GM10248 (cell line): ENCODE measurements at regions not wholly inside any gene's neighbourhood (a gene's known extent, or its start where the extent isn't known, plus 50 kb on each side); places are given as distances from the start of the nearest gene placed in this dataset.

Source experiments
- CTCF ChIA-PET: fragments of 300-600 bp; sonication (Branson Sonifier 250); formaldehyde crosslinking; extraction: SDS; loops from one replicate; lab custom pipeline; 2021; ENCODE audit warnings: antibody characterized with exemption; lab: Yijun Ruan, JAX
- POLR2A ChIA-PET: fragments of 350-650 bp; sonication (Branson Sonifier 250); formaldehyde crosslinking; extraction: SDS; loops from one replicate; lab custom pipeline; 2020; ENCODE audit warnings: antibody characterized with exemption; lab: Yijun Ruan, JAX
- DNase-seq: peaks from one replicate; pipeline ENCODE4 v3.0.0; 2012; ENCODE audit errors: extremely low spot score
- TF ChIP-seq, protein P1 (sequence below): IDR thresholded peaks from 2 replicates; pipeline ENCODE4 v1.5.1; 2012; ENCODE audit warnings: mild to moderate bottlenecking, low read depth; ENCODE audit errors: extremely low read depth, missing control alignments, control extremely low read depth

DNA sequence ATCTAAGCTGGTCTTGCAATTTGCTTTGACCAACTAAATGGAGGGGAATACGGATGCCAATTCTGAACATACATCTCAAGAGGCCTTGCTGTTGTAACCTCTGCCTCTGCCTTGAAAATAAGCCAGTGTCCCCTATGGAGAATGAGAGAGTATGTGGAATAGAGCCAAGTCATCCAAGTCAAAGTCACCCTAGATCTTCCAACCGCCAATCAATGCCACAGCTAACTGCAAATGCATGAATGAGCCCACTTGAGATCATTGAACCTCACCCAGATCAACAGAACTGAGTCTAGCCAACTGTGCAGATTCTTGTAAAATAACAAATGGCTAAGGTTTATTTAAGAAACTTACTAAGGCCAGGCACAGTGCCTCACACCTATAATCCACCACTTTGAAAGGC, 139.8 kb upstream of the TANK start:
- TF ChIP-seq, protein P1, sequence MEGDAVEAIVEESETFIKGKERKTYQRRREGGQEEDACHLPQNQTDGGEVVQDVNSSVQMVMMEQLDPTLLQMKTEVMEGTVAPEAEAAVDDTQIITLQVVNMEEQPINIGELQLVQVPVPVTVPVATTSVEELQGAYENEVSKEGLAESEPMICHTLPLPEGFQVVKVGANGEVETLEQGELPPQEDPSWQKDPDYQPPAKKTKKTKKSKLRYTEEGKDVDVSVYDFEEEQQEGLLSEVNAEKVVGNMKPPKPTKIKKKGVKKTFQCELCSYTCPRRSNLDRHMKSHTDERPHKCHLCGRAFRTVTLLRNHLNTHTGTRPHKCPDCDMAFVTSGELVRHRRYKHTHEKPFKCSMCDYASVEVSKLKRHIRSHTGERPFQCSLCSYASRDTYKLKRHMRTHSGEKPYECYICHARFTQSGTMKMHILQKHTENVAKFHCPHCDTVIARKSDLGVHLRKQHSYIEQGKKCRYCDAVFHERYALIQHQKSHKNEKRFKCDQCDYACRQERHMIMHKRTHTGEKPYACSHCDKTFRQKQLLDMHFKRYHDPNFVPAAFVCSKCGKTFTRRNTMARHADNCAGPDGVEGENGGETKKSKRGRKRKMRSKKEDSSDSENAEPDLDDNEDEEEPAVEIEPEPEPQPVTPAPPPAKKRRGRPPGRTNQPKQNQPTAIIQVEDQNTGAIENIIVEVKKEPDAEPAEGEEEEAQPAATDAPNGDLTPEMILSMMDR, result no peak
- no peak for DNase-seq
- CTCF ChIA-PET, result interaction anchor here (1.2 to 1.7 kb wide), 4 partner anchors 8 to 43 kb away, joined by 3 to 6 read pairs (median 4); no protein-coding TSS in a partner anchor
- POLR2A ChIA-PET, result no interaction called here

- POLR2A ChIA-PET, result no interaction called here
Measured at GRCh38 chr2:161028581-161028980, 131.6 kb upstream of the TANK start.

GRCh38 chr2:161029321-161029720, 130.9 kb upstream of the TANK start:
- TF ChIP-seq, protein P1, result no peak
- no peak for DNase-seq
- ChIA-PET POLR2A (no interaction called here), CTCF (interaction anchor here (0.9 kb wide), 1 partner anchor 9 kb away, joined by 4 read pairs; no protein-coding TSS in a partner anchor)

More at GRCh38 chr2:161028581-161028980, 131.6 kb upstream of the TANK start:
- TF ChIP-seq, protein P1, result no peak
- CTCF ChIA-PET, result interaction anchor here (0.9 kb wide), 1 partner anchor 8 kb away, joined by 4 read pairs; no protein-coding TSS in a partner anchor
- no peak for DNase-seq

DNA sequence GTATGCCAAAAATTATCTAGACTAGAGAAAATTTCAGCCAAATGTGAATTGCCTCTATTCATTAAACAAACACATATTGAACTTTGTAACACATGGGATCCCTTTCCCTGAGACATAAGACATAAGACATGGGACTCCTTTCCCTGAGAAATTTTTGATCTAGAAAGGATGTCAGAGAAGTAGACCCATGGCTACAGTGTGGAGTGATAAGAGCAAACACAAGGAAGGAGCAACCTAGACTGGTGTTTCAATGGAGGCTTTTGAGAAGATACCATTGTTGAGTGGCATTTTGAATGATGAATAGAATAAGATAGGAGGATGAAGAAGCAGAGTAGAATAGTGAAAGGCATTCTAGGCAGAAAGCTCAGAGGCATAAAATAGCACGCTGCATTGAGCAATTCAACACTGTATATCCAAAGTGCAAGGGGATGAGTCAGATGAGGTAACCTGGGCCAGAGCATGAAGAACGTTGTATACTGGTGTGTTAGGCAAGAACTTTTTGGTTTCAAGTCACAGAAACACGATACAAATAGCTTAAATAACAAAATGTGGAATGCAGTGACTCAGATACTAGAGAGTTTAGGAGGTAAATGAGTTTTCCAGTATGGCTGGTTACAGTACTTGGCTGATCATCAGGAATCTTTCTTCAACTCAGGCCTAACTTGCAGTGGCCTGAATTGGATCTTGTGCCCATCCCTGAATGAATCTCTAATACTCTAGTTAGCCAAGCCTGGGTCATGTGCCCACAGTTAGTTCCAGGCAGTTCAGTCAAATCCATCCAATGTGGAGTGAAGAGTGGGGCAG, 129.8 kb upstream of the TANK start:
- TF ChIP-seq, protein P1, result no peak
- POLR2A ChIA-PET, result no interaction called here
- CTCF ChIA-PET, result interaction anchor here (0.9 kb wide), 2 partner anchors 9 to 32 kb away, joined by 3 to 4 read pairs; no protein-coding TSS in a partner anchor
- no peak for DNase-seq

GRCh38 chr2:161031511-161031910, 128.7 kb upstream of the TANK start:
- ChIA-PET POLR2A (no interaction called here), CTCF (interaction anchor here (1.0 kb wide), 1 partner anchor 32 kb away, joined by 3 read pairs; no protein-coding TSS in a partner anchor)
- TF ChIP-seq, protein P1, result no peak
- no peak for DNase-seq

GRCh38 chr2:161032635-161033034, 127.6 kb upstream of the TANK start:
- POLR2A ChIA-PET, result no interaction called here
- CTCF ChIA-PET, result interaction anchor here (1.0 to 1.3 kb wide), 2 partner anchors 31 kb away, joined by 3 to 5 read pairs; no protein-coding TSS in a partner anchor
- TF ChIP-seq, protein P1, result no peak
- DNase-seq, result no peak
